HL-60 (cell line): ENCODE measurements at regions not wholly inside any gene's neighbourhood (a gene's known extent, or its start where the extent isn't known, plus 50 kb on each side); places are given as distances from the start of the nearest gene placed in this dataset.

Experiments
- DNase-seq, 2 experiments: peaks; one replicate each; pipeline ENCODE4 v3.0.0-alpha.2; 2010 to 2020; ENCODE audit warnings: low read depth in 1 of 2, low spot score in 1 of 2
- H3K27ac ChIP-seq: fragments of 250-450 bp; sonication (Bioruptor Pico); replicated peaks from 2 replicates; pipeline ENCODE4 v1.5.1; 2020; ENCODE audit warnings: mild to moderate bottlenecking, moderate library complexity
- H3K27me3 ChIP-seq: fragments of 250-450 bp; sonication (Bioruptor Pico); 2 replicates; pipeline ENCODE4 v1.5.1; 2021; ENCODE audit warnings: mild to moderate bottlenecking, moderate library complexity; ENCODE audit not compliant: insufficient read depth, poor library complexity, severe bottlenecking
- H3K4me3 ChIP-seq: replicated peaks from 2 replicates; pipeline ENCODE4 v1.5.1; 2011; ENCODE audit warnings: mild to moderate bottlenecking, control low read depth, low read length; ENCODE audit not compliant: insufficient read depth
- CTCF ChIP-seq: IDR thresholded peaks from one replicate; pipeline ENCODE4 v1.5.1; 2011; ENCODE audit warnings: low read length, control low read depth, inconsistent platforms; ENCODE audit not compliant: insufficient read depth
- GABPA ChIP-seq: IDR thresholded peaks from 2 replicates; pipeline ENCODE4 v1.6.1; 2012; ENCODE audit warnings: low read depth
- POLR2AphosphoS5 ChIP-seq: IDR thresholded peaks from 2 replicates; pipeline ENCODE4 v1.6.1; 2012; ENCODE audit warnings: low read depth
- REST ChIP-seq: IDR thresholded peaks from 2 replicates; pipeline ENCODE4 v1.6.1; 2012; ENCODE audit warnings: low read depth; ENCODE audit not compliant: insufficient replicate concordance
- SPI1 ChIP-seq: IDR thresholded peaks from 2 replicates; pipeline ENCODE4 v1.6.1; 2012; ENCODE audit warnings: low read depth, mild to moderate bottlenecking, borderline replicate concordance

- Histone ChIP-seq H3K27me3 (no peaks in the 10 kb centered on the region), H3K4me3 (no peak overlapping the region), H3K27ac (no peak overlapping the region)
- no peak for TF ChIP-seq POLR2AphosphoS5
- DNase-seq: no peak
These were observed 110.4 kb upstream of the FAM174A start for GRCh38 chr5:100424787-100425186.

GRCh38 chr5:100424017-100424416 lies 111.2 kb upstream of the FAM174A start:
- TF ChIP-seq POLR2AphosphoS5 (no peak), REST (no peak), CTCF (no peak), SPI1 (no peak), GABPA (no peak)
- DNase-seq: no peak
- H3K4me3 ChIP-seq: no peak overlapping the region
- H3K27me3 ChIP-seq: no peaks in the 10 kb centered on the region
- H3K27ac ChIP-seq: no peak overlapping the region

GRCh38 chr5:100423330-100423729 lies 111.8 kb upstream of the FAM174A start:
- Histone ChIP-seq H3K4me3 (no peak overlapping the region), H3K27me3 (no peaks in the 10 kb centered on the region), H3K27ac (no peak overlapping the region)
- no peak for DNase-seq
- TF ChIP-seq CTCF (no peak), SPI1 (no peak), REST (no peak), POLR2AphosphoS5 (no peak), GABPA (no peak)

GRCh38 chr5:100421360-100421759 lies 113.8 kb upstream of the FAM174A start:
- no peak for DNase-seq
- Histone ChIP-seq H3K27ac (no peak overlapping the region), H3K27me3 (no peaks in the 10 kb centered on the region), H3K4me3 (no peak overlapping the region)
- TF ChIP-seq GABPA: no peak
- TF ChIP-seq POLR2AphosphoS5: no peak
- TF ChIP-seq CTCF: no peak
- TF ChIP-seq REST: no peak
